Sigmoid colon (tissue), 6 donors: ENCODE measurements at regions not wholly inside any gene's neighbourhood (a gene's known extent, or its start where the extent isn't known, plus 50 kb on each side); places are given as distances from the start of the nearest gene placed in this dataset.

ENCODE experiments used
- DNase-seq: peaks from one replicate; pipeline ENCODE4 v3.0.0-alpha.2; 2019
- H3K27ac ChIP-seq, 4 donors: fragments of 200-600 bp; sonication (generic); one replicate each; pipeline ENCODE4 v1.5.1; 2016 to 2019; ENCODE audit warnings: mild to moderate bottlenecking in 1 of 4
- H3K27me3 ChIP-seq, 3 donors: fragments of 200-600 bp; sonication (generic); one replicate each; pipeline ENCODE4 v1.5.1; 2019; ENCODE audit warnings: mild to moderate bottlenecking in 1 of 3
- H3K36me3 ChIP-seq, 4 donors: fragments of 200-600 bp; sonication (generic); one replicate each; pipeline ENCODE4 v1.5.1; 2016 to 2019
- H3K4me1 ChIP-seq, 4 donors: fragments of 200-600 bp; sonication (generic); one replicate each; pipeline ENCODE4 v1.5.1; 2017 to 2019
- H3K4me3 ChIP-seq, 4 donors: fragments of 200-600 bp; sonication (generic); one replicate each; pipeline ENCODE4 v1.5.1; 2017 to 2019; ENCODE audit warnings: mild to moderate bottlenecking in 2 of 4, moderate library complexity in 1 of 4
- H3K9me3 ChIP-seq, 4 donors: fragments of 200-600 bp in 3 of 4; sonication (generic) in 3 of 4; one replicate each; pipeline versions ENCODE4 v1.5.1 to v1.6.1; 2013 to 2019
- EP300 ChIP-seq, 4 donors: sonication (generic); formaldehyde crosslinking; IDR thresholded peaks; one replicate each; pipeline ENCODE4 v1.6.1; 2017; ENCODE audit warnings: antibody characterized with exemption in 4 of 4
- POLR2A ChIP-seq, 2 donors: fragments of 450-650 bp; IDR thresholded peaks; one replicate each; pipeline ENCODE4 v1.6.1; 2016; ENCODE audit warnings: antibody characterized with exemption in 2 of 2, mild to moderate bottlenecking in 2 of 2, moderate library complexity in 2 of 2
- POLR2AphosphoS5 ChIP-seq, 4 donors: sonication (generic); formaldehyde crosslinking; IDR thresholded peaks; one replicate each; pipeline ENCODE4 v1.6.1; 2017; ENCODE audit warnings: antibody characterized with exemption in 4 of 4
- WGBS, 2 donors: extraction: QIAGEN DNeasy Blood & Tissue Kit; methylation state at CpG; one replicate each; pipeline ENCODE4 v1.1.7; 2013; 5-methylcytosine and 5-hydroxymethylcytosine counted together
- intact Hi-C: fragments of 100-400 bp; cut with DNase I; formaldehyde crosslinking; loops from one replicate; pipeline ENCODE4 v1.15.1; 2023
- TF ChIP-seq, protein P1 (sequence below), 4 experiments: fragments of 450-650 bp in 3 of 4; fragments of 200-600 bp in 1 of 4; IDR thresholded peaks; one replicate each; pipeline ENCODE4 v1.5.1; 2016 to 2019; ENCODE audit warnings: antibody characterized with exemption in 4 of 4, mild to moderate bottlenecking in 3 of 4, moderate library complexity in 2 of 4
- donor health status: healthy with polysubstance abuse.
- donor health status: healthy.

- intact Hi-C loops: no loop called here
- no peak overlapping the region for H3K27ac ChIP-seq
- H3K4me3 ChIP-seq: no peak overlapping the region
- no peaks in the 10 kb centered on the region for H3K9me3 ChIP-seq
- H3K36me3 ChIP-seq: no peaks in the 10 kb centered on the region
- H3K27me3 ChIP-seq: no peaks in the 10 kb centered on the region
- DNase-seq: no peak
- TF ChIP-seq, protein P1, sequence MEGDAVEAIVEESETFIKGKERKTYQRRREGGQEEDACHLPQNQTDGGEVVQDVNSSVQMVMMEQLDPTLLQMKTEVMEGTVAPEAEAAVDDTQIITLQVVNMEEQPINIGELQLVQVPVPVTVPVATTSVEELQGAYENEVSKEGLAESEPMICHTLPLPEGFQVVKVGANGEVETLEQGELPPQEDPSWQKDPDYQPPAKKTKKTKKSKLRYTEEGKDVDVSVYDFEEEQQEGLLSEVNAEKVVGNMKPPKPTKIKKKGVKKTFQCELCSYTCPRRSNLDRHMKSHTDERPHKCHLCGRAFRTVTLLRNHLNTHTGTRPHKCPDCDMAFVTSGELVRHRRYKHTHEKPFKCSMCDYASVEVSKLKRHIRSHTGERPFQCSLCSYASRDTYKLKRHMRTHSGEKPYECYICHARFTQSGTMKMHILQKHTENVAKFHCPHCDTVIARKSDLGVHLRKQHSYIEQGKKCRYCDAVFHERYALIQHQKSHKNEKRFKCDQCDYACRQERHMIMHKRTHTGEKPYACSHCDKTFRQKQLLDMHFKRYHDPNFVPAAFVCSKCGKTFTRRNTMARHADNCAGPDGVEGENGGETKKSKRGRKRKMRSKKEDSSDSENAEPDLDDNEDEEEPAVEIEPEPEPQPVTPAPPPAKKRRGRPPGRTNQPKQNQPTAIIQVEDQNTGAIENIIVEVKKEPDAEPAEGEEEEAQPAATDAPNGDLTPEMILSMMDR (IDR thresholded peaks at IDR 0.05): no peak
- TF ChIP-seq EP300 (IDR thresholded peaks at IDR 0.05) (no peak), POLR2A (IDR thresholded peaks at IDR 0.05) (no peak), POLR2AphosphoS5 (IDR thresholded peaks at IDR 0.05) (no peak)
- WGBS, 2 donors: 81 to 82% methylated on average over 1 of the region's 1 CpG
- H3K4me1 ChIP-seq: no peaks in the 10 kb centered on the region
Measured at GRCh38 chrX:127305013-127305412, 485.5 kb downstream of the PRR32 start.

DNA sequence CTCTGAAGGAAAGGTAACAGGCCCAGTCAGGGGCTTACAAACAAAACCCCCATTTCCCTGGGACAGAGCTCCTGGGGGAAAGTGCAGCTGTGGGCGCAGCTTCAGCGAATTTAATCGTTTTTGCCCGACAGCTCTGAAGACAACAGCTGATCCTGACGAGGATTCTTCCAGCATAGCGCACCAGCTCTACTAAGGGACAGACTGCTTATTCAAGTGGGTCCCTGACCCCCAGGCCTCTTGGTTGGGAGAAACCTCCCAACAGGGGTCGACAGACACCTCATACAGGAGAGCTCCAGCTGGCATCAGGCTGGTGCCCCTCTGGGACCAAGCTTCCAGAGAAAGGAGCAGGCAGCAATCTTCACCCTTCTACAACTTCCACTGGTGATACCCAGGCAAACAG lies 486.7 kb downstream of the PRR32 start:
- Histone ChIP-seq H3K27me3 (no peaks in the 10 kb centered on the region), H3K9me3 (no peaks in the 10 kb centered on the region), H3K27ac (no peak overlapping the region), H3K4me1 (no peaks in the 10 kb centered on the region), H3K4me3 (no peak overlapping the region), H3K36me3 (no peaks in the 10 kb centered on the region)
- DNase-seq: no peak
- no peak for TF ChIP-seq POLR2A (IDR thresholded peaks at IDR 0.05)
- TF ChIP-seq POLR2AphosphoS5 (IDR thresholded peaks at IDR 0.05): no peak
- TF ChIP-seq EP300 (IDR thresholded peaks at IDR 0.05): no peak
- TF ChIP-seq, protein P1 (IDR thresholded peaks at IDR 0.05): no peak
- 77 to 78% methylated on average over 7 of the region's 7 CpGs for WGBS, 2 donors
- intact Hi-C loops: no loop called here

DNA sequence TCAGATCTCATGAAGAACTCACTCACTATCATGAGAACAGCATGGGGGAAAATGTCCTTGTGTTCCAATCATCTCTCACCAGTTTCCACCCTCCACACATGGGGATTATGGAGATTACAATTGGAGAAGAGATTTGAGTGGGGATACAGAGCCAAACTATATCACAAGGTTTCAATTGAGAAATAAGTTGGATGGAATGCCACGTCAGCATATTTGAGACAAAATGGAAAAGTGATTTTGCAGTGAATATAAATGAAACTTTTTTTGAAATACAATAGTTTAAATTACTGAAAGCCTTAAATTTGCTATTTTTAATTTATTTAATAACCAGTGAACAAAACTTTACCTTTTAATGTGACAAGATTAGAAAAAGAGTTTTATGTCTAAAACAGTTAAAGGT lies 494.1 kb downstream of the PRR32 start:
- 85 to 87% methylated on average over 1 of the region's 1 CpG for WGBS, 2 donors
- H3K9me3 ChIP-seq: no peaks in the 10 kb centered on the region
- H3K4me1 ChIP-seq: no peaks in the 10 kb centered on the region
- no peaks in the 10 kb centered on the region for H3K36me3 ChIP-seq
- no peak for DNase-seq
- H3K4me3 ChIP-seq: no peak overlapping the region
- TF ChIP-seq POLR2AphosphoS5 (IDR thresholded peaks at IDR 0.05): no peak
- TF ChIP-seq EP300 (IDR thresholded peaks at IDR 0.05): no peak
- TF ChIP-seq, protein P1 (IDR thresholded peaks at IDR 0.05): no peak
- no peak for TF ChIP-seq POLR2A (IDR thresholded peaks at IDR 0.05)
- intact Hi-C loops: no loop called here
- no peak overlapping the region for H3K27ac ChIP-seq
- no peaks in the 10 kb centered on the region for H3K27me3 ChIP-seq

DNA sequence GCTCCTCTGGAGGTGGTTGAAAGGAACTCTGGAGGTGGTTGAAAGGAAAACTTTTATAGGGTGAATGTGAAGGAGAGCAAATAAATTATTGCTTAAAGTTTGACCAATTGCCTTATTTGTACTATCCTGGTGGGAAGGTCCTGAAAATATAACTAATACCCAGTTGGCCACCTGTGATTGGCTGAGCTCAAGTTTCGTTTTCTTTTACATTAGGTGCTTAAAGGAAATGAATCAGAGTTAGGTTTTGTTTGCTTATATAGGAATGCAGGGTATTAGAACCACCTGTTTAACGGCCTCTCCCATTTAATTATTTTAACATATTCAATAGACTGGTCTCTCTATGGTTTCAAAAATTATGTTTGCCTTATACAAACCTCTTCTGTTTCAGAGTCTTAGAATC lies 497.6 kb downstream of the PRR32 start:
- Histone ChIP-seq H3K27ac (no peak overlapping the region), H3K4me1 (no peaks in the 10 kb centered on the region), H3K9me3 (no peaks in the 10 kb centered on the region), H3K27me3 (no peaks in the 10 kb centered on the region), H3K4me3 (no peak overlapping the region), H3K36me3 (no peaks in the 10 kb centered on the region)
- WGBS, 2 donors: 46 to 65% methylated on average over 2 of the region's 2 CpGs
- intact Hi-C loops: no loop called here
- no peak for DNase-seq
- TF ChIP-seq POLR2A (IDR thresholded peaks at IDR 0.05): no peak
- TF ChIP-seq, protein P1 (IDR thresholded peaks at IDR 0.05): no peak
- no peak for TF ChIP-seq EP300 (IDR thresholded peaks at IDR 0.05)
- TF ChIP-seq POLR2AphosphoS5 (IDR thresholded peaks at IDR 0.05): no peak

DNA sequence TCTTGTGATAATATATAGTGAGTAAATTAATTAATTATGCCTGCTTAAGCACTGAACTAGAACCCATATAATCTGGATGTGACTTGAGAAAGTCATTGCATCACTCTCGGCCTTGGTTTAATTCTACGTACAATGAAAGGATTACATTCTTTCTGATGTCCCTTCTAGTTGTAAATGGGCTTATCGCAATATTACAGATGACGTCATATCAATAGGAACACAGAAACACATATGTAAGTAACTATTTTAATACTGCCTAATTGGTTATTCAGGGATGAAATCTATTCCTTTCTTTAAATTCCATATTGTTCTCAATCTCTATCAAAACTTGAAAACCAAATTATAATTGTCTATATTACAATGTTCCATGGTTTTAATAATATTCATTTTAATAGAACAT lies 504.6 kb downstream of the PRR32 start:
- no peak for DNase-seq
- Histone ChIP-seq H3K27me3 (no peaks in the 10 kb centered on the region), H3K4me1 (no peaks in the 10 kb centered on the region), H3K9me3 (no peaks in the 10 kb centered on the region), H3K4me3 (no peak overlapping the region), H3K27ac (no peak overlapping the region), H3K36me3 (no peaks in the 10 kb centered on the region)
- intact Hi-C loops: no loop called here
- WGBS, 2 donors: 95 to 98% methylated on average over 4 of the region's 4 CpGs
- TF ChIP-seq, protein P1 (IDR thresholded peaks at IDR 0.05): no peak
- TF ChIP-seq POLR2A (IDR thresholded peaks at IDR 0.05): no peak
- no peak for TF ChIP-seq POLR2AphosphoS5 (IDR thresholded peaks at IDR 0.05)
- no peak for TF ChIP-seq EP300 (IDR thresholded peaks at IDR 0.05)
